ENCODE measurements at regions not wholly inside any gene's neighbourhood (a gene's known extent, or its start where the extent isn't known, plus 50 kb on each side); places are given as distances from the start of the nearest gene placed in this dataset.

GRCh38 chr5:44868541-44868940 lies 59.8 kb downstream of the MRPS30 start:
- DNase-seq (ENCODE audit: low spot score), result no peak

GRCh38 chr5:44869928-44870327 lies 61.2 kb downstream of the MRPS30 start:
- no peak for DNase-seq (ENCODE audit: low spot score)

- no peak for DNase-seq (ENCODE audit: low spot score)
Measured at GRCh38 chr5:44870430-44870829, 61.7 kb downstream of the MRPS30 start.

GRCh38 chr5:44871401-44871800 lies 62.7 kb downstream of the MRPS30 start:
- no peak for DNase-seq (ENCODE audit: low spot score)

GRCh38 chr5:44875661-44876605 lies 67.2 kb downstream of the MRPS30 start:
- DNase-seq (ENCODE audit: low spot score), result no peak

GRCh38 chr5:44881266-44881665 lies 72.5 kb downstream of the MRPS30 start:
- no peak for DNase-seq (ENCODE audit: low spot score)

GRCh38 chr5:44884036-44884435 lies 75.3 kb downstream of the MRPS30 start:
- DNase-seq (ENCODE audit: low spot score), result no peak

- no peak for DNase-seq (ENCODE audit: low spot score)
Measured at GRCh38 chr5:44885903-44886302, 77.2 kb downstream of the MRPS30 start.

- DNase-seq (ENCODE audit: low spot score), result no peak
Measured at GRCh38 chr5:44887722-44888121, 79.0 kb downstream of the MRPS30 start.

GRCh38 chr5:44888435-44888834 lies 79.7 kb downstream of the MRPS30 start:
- no peak for DNase-seq (ENCODE audit: low spot score)

GRCh38 chr5:44891116-44891515 lies 82.4 kb downstream of the MRPS30 start:
- no peak for DNase-seq (ENCODE audit: low spot score)

- DNase-seq (ENCODE audit: low spot score), result no peak
Measured at GRCh38 chr5:44900273-44900954, 91.7 kb downstream of the MRPS30 start.

GRCh38 chr5:44907396-44907795 lies 98.6 kb downstream of the MRPS30 start:
- no peak for DNase-seq (ENCODE audit: low spot score)

GRCh38 chr5:44909004-44909403 lies 100.3 kb downstream of the MRPS30 start:
- DNase-seq (ENCODE audit: low spot score), result no peak

- no peak for DNase-seq (ENCODE audit: low spot score)
Measured at GRCh38 chr5:44911501-44911900, 102.8 kb downstream of the MRPS30 start.

- no peak for DNase-seq (ENCODE audit: low spot score)
Measured at GRCh38 chr5:44914221-44914620, 105.5 kb downstream of the MRPS30 start.

GRCh38 chr5:44919560-44919959 lies 110.8 kb downstream of the MRPS30 start:
- DNase-seq (ENCODE audit: low spot score), result no peak

- DNase-seq (ENCODE audit: low spot score), result no peak
Measured at GRCh38 chr5:44927115-44927733, 118.5 kb downstream of the MRPS30 start.

GRCh38 chr5:44932922-44933585 lies 124.3 kb downstream of the MRPS30 start:
- no peak for DNase-seq (ENCODE audit: low spot score)

GRCh38 chr5:44933686-44934085 lies 124.9 kb downstream of the MRPS30 start:
- no peak for DNase-seq (ENCODE audit: low spot score)

GRCh38 chr5:44935262-44935661 lies 126.5 kb downstream of the MRPS30 start:
- DNase-seq (ENCODE audit: low spot score), result no peak

- no peak for DNase-seq (ENCODE audit: low spot score)
Measured at GRCh38 chr5:44935871-44936270, 127.1 kb downstream of the MRPS30 start.
